ENCODE measurements at regions not wholly inside any gene's neighbourhood (a gene's known extent, or its start where the extent isn't known, plus 50 kb on each side); places are given as distances from the start of the nearest gene placed in this dataset.

DNA sequence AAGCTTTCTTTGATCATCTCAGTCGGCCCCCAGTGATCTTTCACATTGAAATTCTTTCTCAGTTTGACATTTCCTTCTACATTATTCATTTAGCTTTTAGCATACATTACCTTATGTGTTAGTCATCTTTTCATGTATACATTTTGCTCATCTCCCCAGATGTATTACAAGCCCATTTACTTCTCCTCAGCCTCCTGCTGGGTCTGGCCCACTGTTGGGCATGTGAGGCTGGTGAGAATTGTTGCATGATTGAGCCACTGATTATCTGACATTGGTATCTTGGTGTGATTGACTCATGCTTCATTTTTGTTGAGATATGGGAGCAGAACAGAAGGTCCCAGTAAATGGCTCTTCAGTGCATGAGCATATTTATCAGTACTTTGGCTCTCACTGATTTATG lies 300.1 kb upstream of the DDX18 start:
- TF ChIP-seq, protein P1, sequence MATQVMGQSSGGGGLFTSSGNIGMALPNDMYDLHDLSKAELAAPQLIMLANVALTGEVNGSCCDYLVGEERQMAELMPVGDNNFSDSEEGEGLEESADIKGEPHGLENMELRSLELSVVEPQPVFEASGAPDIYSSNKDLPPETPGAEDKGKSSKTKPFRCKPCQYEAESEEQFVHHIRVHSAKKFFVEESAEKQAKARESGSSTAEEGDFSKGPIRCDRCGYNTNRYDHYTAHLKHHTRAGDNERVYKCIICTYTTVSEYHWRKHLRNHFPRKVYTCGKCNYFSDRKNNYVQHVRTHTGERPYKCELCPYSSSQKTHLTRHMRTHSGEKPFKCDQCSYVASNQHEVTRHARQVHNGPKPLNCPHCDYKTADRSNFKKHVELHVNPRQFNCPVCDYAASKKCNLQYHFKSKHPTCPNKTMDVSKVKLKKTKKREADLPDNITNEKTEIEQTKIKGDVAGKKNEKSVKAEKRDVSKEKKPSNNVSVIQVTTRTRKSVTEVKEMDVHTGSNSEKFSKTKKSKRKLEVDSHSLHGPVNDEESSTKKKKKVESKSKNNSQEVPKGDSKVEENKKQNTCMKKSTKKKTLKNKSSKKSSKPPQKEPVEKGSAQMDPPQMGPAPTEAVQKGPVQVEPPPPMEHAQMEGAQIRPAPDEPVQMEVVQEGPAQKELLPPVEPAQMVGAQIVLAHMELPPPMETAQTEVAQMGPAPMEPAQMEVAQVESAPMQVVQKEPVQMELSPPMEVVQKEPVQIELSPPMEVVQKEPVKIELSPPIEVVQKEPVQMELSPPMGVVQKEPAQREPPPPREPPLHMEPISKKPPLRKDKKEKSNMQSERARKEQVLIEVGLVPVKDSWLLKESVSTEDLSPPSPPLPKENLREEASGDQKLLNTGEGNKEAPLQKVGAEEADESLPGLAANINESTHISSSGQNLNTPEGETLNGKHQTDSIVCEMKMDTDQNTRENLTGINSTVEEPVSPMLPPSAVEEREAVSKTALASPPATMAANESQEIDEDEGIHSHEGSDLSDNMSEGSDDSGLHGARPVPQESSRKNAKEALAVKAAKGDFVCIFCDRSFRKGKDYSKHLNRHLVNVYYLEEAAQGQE (IDR thresholded peaks at IDR 0.05; ENCODE audit: low read depth): no peak
- TF ChIP-seq, protein P2, sequence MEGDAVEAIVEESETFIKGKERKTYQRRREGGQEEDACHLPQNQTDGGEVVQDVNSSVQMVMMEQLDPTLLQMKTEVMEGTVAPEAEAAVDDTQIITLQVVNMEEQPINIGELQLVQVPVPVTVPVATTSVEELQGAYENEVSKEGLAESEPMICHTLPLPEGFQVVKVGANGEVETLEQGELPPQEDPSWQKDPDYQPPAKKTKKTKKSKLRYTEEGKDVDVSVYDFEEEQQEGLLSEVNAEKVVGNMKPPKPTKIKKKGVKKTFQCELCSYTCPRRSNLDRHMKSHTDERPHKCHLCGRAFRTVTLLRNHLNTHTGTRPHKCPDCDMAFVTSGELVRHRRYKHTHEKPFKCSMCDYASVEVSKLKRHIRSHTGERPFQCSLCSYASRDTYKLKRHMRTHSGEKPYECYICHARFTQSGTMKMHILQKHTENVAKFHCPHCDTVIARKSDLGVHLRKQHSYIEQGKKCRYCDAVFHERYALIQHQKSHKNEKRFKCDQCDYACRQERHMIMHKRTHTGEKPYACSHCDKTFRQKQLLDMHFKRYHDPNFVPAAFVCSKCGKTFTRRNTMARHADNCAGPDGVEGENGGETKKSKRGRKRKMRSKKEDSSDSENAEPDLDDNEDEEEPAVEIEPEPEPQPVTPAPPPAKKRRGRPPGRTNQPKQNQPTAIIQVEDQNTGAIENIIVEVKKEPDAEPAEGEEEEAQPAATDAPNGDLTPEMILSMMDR (IDR thresholded peaks at IDR 0.05 in 2 of 3, conservative IDR thresholded peaks at IDR 0.05 in 1 of 3; ENCODE audit: borderline replicate concordance in 1 of 3, insufficient read depth in 1 of 3, low read depth in 2 of 3, low read length in 2 of 3): no peak
- no peak for TF ChIP-seq FOSL1 (IDR thresholded peaks at IDR 0.05; ENCODE audit: low read depth)
- no peak for TF ChIP-seq EZH2 (IDR thresholded peaks at IDR 0.05)
- TF ChIP-seq EZH2phosphoT487 (IDR thresholded peaks at IDR 0.05; ENCODE audit: borderline replicate concordance): no peak
- no peak for TF ChIP-seq ZNF274 (IDR thresholded peaks at IDR 0.05; ENCODE audit: low read depth, low read length)
- TF ChIP-seq, protein P3, sequence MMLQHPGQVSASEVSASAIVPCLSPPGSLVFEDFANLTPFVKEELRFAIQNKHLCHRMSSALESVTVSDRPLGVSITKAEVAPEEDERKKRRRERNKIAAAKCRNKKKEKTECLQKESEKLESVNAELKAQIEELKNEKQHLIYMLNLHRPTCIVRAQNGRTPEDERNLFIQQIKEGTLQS (IDR thresholded peaks at IDR 0.05): no peak
- no peak for TF ChIP-seq POLR2A (IDR thresholded peaks at IDR 0.05; ENCODE audit: borderline replicate concordance, extremely low read depth, insufficient read depth, insufficient read length)
- TF ChIP-seq ELF1 (IDR thresholded peaks at IDR 0.05; ENCODE audit: borderline replicate concordance, low read depth): no peak
- no peak for TF ChIP-seq SP1 (IDR thresholded peaks at IDR 0.05; ENCODE audit: low read depth)
